NCI-H748 treated with DMSO at 0.1 percent for 48 hours (cell line): ENCODE measurements at regions not wholly inside any gene's neighbourhood (a gene's known extent, or its start where the extent isn't known, plus 50 kb on each side); places are given as distances from the start of the nearest gene placed in this dataset.

Experiments used
- DNase-seq: peaks from one replicate; lab custom pipeline; 2025; lab: John Stamatoyannopoulos, UW

DNA sequence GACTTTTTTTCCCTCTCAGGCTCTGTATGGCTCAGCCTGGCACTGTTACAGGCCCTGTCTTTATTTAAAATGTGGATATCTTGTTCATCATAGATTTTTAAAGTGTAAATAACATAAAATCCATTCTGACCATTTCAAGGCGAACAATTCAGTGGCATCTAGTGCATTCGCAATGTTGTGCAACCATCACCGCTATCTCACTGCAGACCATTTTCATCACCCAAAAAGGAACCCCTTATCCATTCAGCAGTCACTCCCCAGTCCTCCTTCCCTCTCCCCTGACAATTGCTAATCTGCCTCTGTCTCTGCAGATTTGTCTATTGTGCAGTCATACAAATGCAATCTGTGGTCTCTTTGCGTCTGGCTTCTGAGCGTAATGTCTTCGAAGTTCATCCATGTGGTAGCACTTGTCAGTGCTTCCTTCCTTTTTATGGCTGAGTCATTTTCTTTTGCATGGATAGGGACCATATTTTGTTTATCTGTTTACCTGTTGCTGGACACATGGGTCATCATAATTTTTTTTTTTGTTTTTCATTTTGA, 148.8 kb upstream of the LHX5 start:
- DNase-seq = no peak

- DNase-seq = peak; percentile 63
Measured at GRCh38 chr12:113619202-113619601, 147.5 kb upstream of the LHX5 start.

DNA sequence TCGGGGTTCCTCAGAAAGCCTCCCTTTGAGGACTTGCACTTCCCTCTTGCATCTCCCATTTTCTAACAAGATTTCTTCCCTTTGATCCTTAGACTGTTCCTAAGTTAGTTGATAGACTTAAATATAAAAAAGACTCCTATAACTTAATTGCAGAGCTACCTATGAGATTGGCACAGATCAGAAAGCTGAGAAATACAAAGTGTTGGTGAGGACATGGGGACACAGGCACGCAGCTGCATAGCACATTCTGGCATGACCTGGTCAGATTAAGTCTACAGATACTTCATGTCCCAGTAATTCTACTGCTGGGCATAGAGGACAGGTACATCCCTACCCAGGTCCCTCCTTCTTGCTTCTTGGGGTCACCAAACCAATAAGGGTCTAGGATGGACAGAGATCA, 141.7 kb upstream of the LHX5 start:
- no peak for DNase-seq

DNA sequence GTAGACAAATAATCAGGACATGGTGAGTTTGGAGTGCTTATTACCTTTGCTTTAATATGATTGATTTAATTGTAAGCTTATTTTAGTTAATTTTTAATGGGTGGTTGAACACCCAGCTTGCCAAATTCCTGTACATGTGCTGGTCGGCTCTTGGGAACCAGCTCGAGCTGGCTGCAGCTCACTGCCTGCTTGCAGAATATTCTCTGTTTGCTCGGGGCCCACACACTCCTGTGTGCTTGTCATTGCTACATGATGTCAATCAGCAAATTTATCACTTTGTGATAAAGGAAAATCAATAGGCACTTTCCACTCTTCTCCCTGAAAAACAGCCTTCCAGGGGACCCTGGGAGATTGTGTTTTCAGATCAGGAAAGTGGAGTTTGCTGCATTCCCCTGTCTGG, 141.1 kb upstream of the LHX5 start:
- no peak for DNase-seq

DNA sequence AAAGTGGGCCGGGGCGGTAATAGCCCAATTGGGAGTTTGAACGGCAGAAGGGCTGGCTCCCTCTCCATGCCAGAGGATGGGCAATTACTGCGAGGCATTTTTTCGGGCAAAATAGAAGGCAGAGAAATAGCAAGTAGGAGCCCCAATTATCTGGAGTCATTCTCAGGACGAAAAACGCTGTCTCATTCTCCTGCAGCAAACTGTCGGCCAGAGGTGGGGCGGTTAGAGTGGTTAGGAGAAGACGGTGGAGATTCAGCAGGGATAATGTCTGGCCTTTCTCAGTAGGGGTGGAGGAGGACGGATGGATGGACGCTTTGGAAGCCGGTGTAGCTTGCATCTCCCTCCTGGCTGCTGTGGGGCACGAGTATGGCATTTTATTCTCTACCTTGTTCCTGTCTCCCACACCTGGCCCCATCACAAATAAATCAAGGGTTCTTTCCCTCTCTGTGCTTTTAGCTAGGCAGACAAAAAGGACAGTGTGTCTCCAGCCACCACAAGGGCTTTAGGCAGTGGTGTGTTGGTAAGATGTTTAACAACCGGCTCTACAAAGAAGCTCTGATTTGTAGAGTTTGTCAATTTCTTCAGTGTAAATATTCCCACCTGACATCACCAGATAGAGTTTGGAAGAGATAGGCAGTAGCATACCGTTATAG, 140.5 kb upstream of the LHX5 start:
- no peak for DNase-seq

DNA sequence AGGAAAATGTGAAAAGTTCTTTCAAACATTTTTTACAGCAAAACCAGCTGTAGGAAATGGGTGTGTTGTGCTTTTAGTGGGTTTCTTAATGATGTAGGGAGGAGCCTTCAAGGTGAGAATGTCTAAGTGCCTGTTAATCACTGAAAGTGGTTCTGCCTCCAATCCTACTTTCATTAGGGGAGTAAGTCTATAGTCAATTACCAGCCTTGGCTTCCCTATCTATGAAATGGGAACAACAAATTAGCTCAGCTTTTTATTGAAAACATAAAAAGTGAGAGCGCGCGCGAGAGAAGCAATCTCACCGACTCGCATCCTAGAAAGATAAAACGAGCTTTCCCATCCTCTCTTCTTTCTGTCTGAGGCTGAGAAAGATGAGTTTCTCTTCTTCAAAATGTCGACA, 140.0 kb upstream of the LHX5 start:
- DNase-seq = no peak

GRCh38 chr12:113610698-113611097, 139.0 kb upstream of the LHX5 start:
- no peak for DNase-seq

GRCh38 chr12:113609692-113610469, 138.2 kb upstream of the LHX5 start:
- DNase-seq = no peak

GRCh38 chr12:113604666-113605065, 133.0 kb upstream of the LHX5 start:
- no peak for DNase-seq

GRCh38 chr12:113601656-113602263, 130.1 kb upstream of the LHX5 start:
- DNase-seq = no peak

GRCh38 chr12:113598815-113599406, 127.2 kb upstream of the LHX5 start:
- no peak for DNase-seq

DNA sequence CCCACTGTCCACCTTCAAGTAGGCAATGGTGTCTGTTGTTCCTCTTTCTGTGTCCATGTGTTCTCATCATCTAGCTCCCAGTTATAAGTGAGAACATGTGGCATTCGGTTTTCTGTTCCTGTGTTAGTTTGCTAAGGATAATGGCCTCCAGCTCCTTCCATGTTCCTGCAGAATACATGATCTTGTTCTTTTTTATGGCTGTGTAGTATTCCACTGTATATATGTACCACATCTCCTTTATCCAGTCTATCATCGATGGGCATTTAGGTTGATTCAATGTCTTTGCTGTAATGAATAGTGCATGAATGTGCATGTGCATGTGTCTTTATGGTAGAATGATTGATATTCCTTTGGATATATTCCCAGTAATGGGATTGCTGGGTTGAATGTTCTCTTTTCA, 123.3 kb upstream of the LHX5 start:
- DNase-seq = no peak

GRCh38 chr12:113591480-113591974, 119.9 kb upstream of the LHX5 start:
- DNase-seq = peak; percentile 62

DNA sequence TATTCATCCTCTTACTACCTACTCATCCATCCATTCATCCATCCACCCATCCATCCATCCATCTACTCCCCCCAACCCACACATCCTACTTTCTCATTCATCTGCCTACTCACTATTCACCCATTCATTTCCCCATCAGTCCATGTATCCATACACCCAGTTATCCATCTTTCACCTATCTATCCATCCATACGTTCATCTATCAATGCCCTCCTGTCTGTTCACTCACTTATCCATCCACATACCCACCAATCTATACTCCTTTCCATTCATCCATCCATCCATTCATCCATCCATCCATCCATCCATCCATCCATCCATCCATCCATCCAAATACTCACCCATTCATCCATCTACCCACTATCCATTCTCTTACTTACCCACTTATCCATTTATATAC, 117.8 kb upstream of the LHX5 start:
- DNase-seq = no peak

DNA sequence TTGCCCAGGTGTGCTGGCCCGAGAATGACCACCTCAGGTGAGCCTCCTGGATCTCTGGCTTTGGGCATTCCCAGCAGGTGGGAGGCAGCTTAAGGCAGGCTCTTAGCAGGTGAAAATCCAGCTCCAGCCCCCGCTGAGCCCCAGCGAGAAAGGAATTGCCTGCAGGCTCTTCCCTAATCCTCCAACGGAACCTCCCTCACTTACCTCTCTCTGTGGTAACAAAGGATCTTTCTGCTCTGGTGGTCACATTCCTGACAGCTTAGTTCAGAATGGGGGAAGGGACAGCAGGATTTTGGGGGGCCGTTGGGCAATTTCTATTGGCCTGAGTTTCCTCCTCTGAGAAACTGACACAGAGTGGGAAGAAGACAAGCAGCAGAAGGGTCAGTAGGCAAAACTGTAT, 116.0 kb upstream of the LHX5 start:
- no peak for DNase-seq

- DNase-seq = no peak
Measured at GRCh38 chr12:113586461-113586860, 114.8 kb upstream of the LHX5 start.

- no peak for DNase-seq
Measured at GRCh38 chr12:113582521-113583218, 111.0 kb upstream of the LHX5 start.

- DNase-seq = no peak
Measured at GRCh38 chr12:113581342-113581741, 109.7 kb upstream of the LHX5 start.

- DNase-seq = no peak
Measured at GRCh38 chr12:113580437-113580836, 108.8 kb upstream of the LHX5 start.

DNA sequence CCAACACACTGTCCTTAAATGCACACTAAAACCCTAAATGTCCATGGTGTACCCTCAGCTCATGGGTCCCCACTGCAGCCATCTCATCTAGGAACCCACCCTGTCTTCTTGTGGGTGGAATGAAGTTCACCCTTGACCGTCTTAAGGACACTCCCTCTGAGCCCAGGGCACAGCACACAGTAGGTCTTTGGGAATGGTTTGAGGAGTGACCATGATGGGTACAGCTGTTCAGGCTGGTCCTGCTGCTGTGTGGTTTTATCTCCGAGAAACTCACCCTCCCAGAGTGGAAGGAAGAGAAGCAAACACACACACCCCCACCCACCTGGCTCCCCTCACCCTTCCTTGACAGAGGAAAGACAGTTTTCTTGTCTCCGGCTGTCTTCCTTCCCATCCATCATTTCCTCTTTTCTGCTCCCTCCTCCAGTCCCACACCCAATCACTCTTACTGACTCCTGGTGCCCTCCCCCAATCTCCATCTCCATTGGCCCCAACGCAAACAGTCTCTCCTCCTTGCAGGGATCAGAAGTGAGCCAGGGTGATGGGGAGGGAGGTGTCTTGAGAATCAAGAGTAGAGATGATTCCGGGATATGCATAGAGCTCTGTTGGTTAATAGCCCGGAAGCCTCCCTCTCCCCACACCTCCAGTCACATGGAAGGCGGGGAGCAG, 105.9 kb upstream of the LHX5 start:
- DNase-seq = no peak

DNA sequence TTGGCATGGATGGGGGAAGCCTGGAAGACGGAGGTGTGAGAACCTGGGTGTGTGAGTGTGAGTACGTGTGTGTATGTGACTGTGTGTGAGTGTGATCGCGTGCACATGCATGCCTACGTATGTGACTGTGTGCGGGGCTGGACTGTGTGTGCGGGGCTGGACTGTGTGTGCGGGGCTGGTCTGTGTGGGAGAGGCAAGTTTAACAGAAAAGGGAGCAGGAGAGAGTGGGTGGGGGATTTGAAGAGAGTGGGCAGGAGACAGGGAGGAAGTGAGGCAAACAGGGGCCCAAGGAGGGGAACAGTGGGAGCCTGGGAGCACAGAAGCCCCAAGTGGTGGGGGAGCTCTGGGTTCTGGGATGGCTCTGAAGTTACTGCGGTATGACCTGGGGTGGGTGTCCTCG, 103.7 kb upstream of the LHX5 start:
- no peak for DNase-seq
